H9 (cell line): ENCODE measurements at regions not wholly inside any gene's neighbourhood (a gene's known extent, or its start where the extent isn't known, plus 50 kb on each side); places are given as distances from the start of the nearest gene placed in this dataset.

Experiments
- DNase-seq: peaks from one replicate; pipeline ENCODE4 v3.0.0-alpha.2; 2017
- H2AFZ ChIP-seq: one replicate; pipeline ENCODE4 v1.6.1; 2013; ENCODE audit warnings: mild to moderate bottlenecking, low read length, control low read depth, moderate library complexity
- H2AK5ac ChIP-seq: 2 replicates; pipeline ENCODE4 v1.6.1; 2013; ENCODE audit warnings: low read length, control low read depth, mixed read lengths; ENCODE audit not compliant: insufficient read length
- H2BK120ac ChIP-seq: one replicate; pipeline ENCODE4 v1.6.1; 2013; ENCODE audit warnings: low read depth, mild to moderate bottlenecking, low read length, control low read depth, inconsistent platforms; ENCODE audit not compliant: poor library complexity, severe bottlenecking
- H2BK12ac ChIP-seq: 2 replicates; pipeline ENCODE4 v1.6.1; 2013; ENCODE audit warnings: low read length, control low read depth, mixed read lengths, low read depth; ENCODE audit not compliant: insufficient read length
- H2BK15ac ChIP-seq: 2 replicates; pipeline ENCODE4 v1.6.1; 2013; ENCODE audit warnings: low read depth, low read length, control low read depth
- H2BK20ac ChIP-seq: one replicate; pipeline ENCODE4 v1.6.1; 2013; ENCODE audit warnings: low read depth, mild to moderate bottlenecking, low read length, control low read depth, inconsistent platforms; ENCODE audit not compliant: poor library complexity, severe bottlenecking
- H2BK5ac ChIP-seq: 2 replicates; pipeline ENCODE4 v1.6.1; 2013; ENCODE audit warnings: low read length, control low read depth, mixed read lengths; ENCODE audit not compliant: insufficient read length
- H3K14ac ChIP-seq: 2 replicates; pipeline ENCODE4 v1.6.1; 2013; ENCODE audit warnings: low read length, control low read depth; ENCODE audit not compliant: insufficient read depth
- H3K18ac ChIP-seq: 2 replicates; pipeline ENCODE4 v1.6.1; 2013; ENCODE audit warnings: low read depth, mild to moderate bottlenecking, mixed read lengths, low read length, control low read depth; ENCODE audit not compliant: insufficient read length
- H3K23ac ChIP-seq: 2 replicates; pipeline ENCODE4 v1.6.1; 2013; ENCODE audit warnings: low read length, control low read depth, mixed read lengths, low read depth; ENCODE audit not compliant: insufficient read length
- H3K23me2 ChIP-seq: 2 replicates; pipeline ENCODE4 v1.6.1; 2013; ENCODE audit warnings: low read depth, mild to moderate bottlenecking, mixed read lengths, low read length, control low read depth; ENCODE audit not compliant: insufficient read length, poor library complexity, severe bottlenecking
- H3K27ac ChIP-seq: 2 replicates; pipeline ENCODE4 v1.5.1; 2013; ENCODE audit warnings: low read length, control low read depth, mixed read lengths, low read depth; ENCODE audit not compliant: insufficient read length
- H3K27me3 ChIP-seq: 2 replicates; pipeline ENCODE4 v1.6.1; 2013; ENCODE audit warnings: low read length, control low read depth, inconsistent platforms; ENCODE audit not compliant: insufficient read depth
- H3K4ac ChIP-seq: 2 replicates; pipeline ENCODE4 v1.6.1; 2013; ENCODE audit warnings: low read depth, mild to moderate bottlenecking, control low read depth, inconsistent platforms, low read length, moderate library complexity
- H3K4me1 ChIP-seq: 2 replicates; pipeline ENCODE4 v1.6.1; 2013; ENCODE audit warnings: low read length, control low read depth, inconsistent platforms; ENCODE audit not compliant: insufficient read depth
- H3K4me2 ChIP-seq: 2 replicates; pipeline ENCODE4 v1.6.1; 2013; ENCODE audit warnings: low read length, control low read depth, mixed read lengths; ENCODE audit not compliant: insufficient read length, insufficient read depth
- H3K56ac ChIP-seq: 2 replicates; pipeline ENCODE4 v1.6.1; 2013; ENCODE audit warnings: low read depth, mild to moderate bottlenecking, mixed read lengths, low read length, control low read depth; ENCODE audit not compliant: insufficient read length
- H3K79me1 ChIP-seq: 2 replicates; pipeline ENCODE4 v1.6.1; 2013; ENCODE audit warnings: low read depth, mild to moderate bottlenecking, moderate library complexity, low read length, control low read depth, inconsistent platforms; ENCODE audit not compliant: insufficient read depth, poor library complexity, severe bottlenecking
- H3K79me2 ChIP-seq: 2 replicates; pipeline ENCODE4 v1.6.1; 2013; ENCODE audit warnings: low read length, control low read depth, inconsistent platforms; ENCODE audit not compliant: insufficient read depth
- H3K9ac ChIP-seq: 2 replicates; pipeline ENCODE4 v1.6.1; 2013; ENCODE audit warnings: low read length, control low read depth, mixed read lengths; ENCODE audit not compliant: insufficient read length; ENCODE audit errors: extremely low read depth
- H3K9me3 ChIP-seq: one replicate; pipeline ENCODE4 v1.6.1; 2013; ENCODE audit warnings: low read depth, low read length, inconsistent platforms; ENCODE audit not compliant: control insufficient read depth
- H3T11ph ChIP-seq: one replicate; pipeline ENCODE4 v1.6.1; 2013; ENCODE audit warnings: mild to moderate bottlenecking, low read length, control low read depth, inconsistent platforms
- H4K20me1 ChIP-seq: one replicate; pipeline ENCODE4 v1.6.1; 2013; ENCODE audit not compliant: control insufficient read depth, insufficient read length, insufficient read depth
- H4K5ac ChIP-seq: 2 replicates; pipeline ENCODE4 v1.6.1; 2013; ENCODE audit warnings: low read depth, mild to moderate bottlenecking, mixed read lengths, low read length, control low read depth; ENCODE audit not compliant: insufficient read length
- H4K8ac ChIP-seq: replicated peaks from 2 replicates; pipeline ENCODE4 v1.6.1; 2013; ENCODE audit warnings: low read length, control low read depth, mixed read lengths, low read depth; ENCODE audit not compliant: insufficient read length
- H4K91ac ChIP-seq: 2 replicates; pipeline ENCODE4 v1.6.1; 2013; ENCODE audit warnings: low read depth, mild to moderate bottlenecking, moderate library complexity, mixed read lengths, low read length, control low read depth; ENCODE audit not compliant: insufficient read length
- H3K27ac Mint-ChIP-seq, 3 experiments: 2 replicates in 2 of 3; 3 replicates in 1 of 3; pipeline ENCODE4 v1.8.0; 2020 to 2021; ENCODE audit warnings: mixed read lengths in 3 of 3, mild to moderate bottlenecking in 1 of 3, moderate library complexity in 1 of 3
- H3K27me3 Mint-ChIP-seq: 2 replicates; pipeline ENCODE4 v1.8.0; 2021; ENCODE audit warnings: low read depth, mild to moderate bottlenecking, moderate library complexity, mixed read lengths
- H3K36me3 Mint-ChIP-seq, 3 experiments: 2 replicates in 2 of 3; 3 replicates in 1 of 3; pipeline ENCODE4 v1.8.0; 2020 to 2021; ENCODE audit warnings: low read depth in 3 of 3, mixed read lengths in 3 of 3; ENCODE audit not compliant: insufficient read depth in 1 of 3
- H3K4me1 Mint-ChIP-seq, 2 experiments: 2 replicates each; pipeline ENCODE4 v1.8.0; 2020; ENCODE audit warnings: mixed read lengths in 2 of 2
- H3K4me3 Mint-ChIP-seq, 2 experiments: 2 replicates in 1 of 2; 3 replicates in 1 of 2; pipeline ENCODE4 v1.8.0; 2020 to 2021; ENCODE audit warnings: mild to moderate bottlenecking in 2 of 2, mixed read lengths in 2 of 2, moderate library complexity in 1 of 2
- H3K9me3 Mint-ChIP-seq, 2 experiments: 2 replicates in 1 of 2; 3 replicates in 1 of 2; pipeline ENCODE4 v1.8.0; 2020; ENCODE audit warnings: mild to moderate bottlenecking in 2 of 2, mixed read lengths in 2 of 2, moderate library complexity in 1 of 2
- CTCF ChIP-seq: fragments of 200-600 bp; sonication (generic); conservative IDR thresholded peaks from 3 replicates; pipeline ENCODE4 v1.8.0; 2021; ENCODE audit warnings: antibody characterized with exemption, mild to moderate bottlenecking
- WGBS: extraction: QIAGEN DNeasy Blood & Tissue Kit; methylation state at CpG from one replicate; pipeline ENCODE4 v1.1.7; 2013; ENCODE audit warnings: missing lambda C conversion rate, low lambda C conversion rate, mixed read lengths; ENCODE audit not compliant: insufficient read length; ENCODE audit errors: extremely low coverage; 5-methylcytosine and 5-hydroxymethylcytosine counted together

- Histone ChIP-seq H3K56ac (no peak overlapping the region), H4K5ac (no peak overlapping the region), H2BK12ac (no peak overlapping the region), H2AK5ac (no peak overlapping the region), H2BK5ac (no peak overlapping the region), H3K4me2 (no peak overlapping the region), H3K23me2 (no peaks in the 10 kb centered on the region), H3K27ac (no peak overlapping the region), H3K4me1 (no peaks in the 10 kb centered on the region), H3K79me2 (no peaks in the 10 kb centered on the region), H2BK120ac (no peak overlapping the region), H4K8ac (no peak overlapping the region), H3K27me3 (no peaks in the 10 kb centered on the region), H3K14ac (no peak overlapping the region), H4K20me1 (no peaks in the 10 kb centered on the region), H2AFZ (no peak overlapping the region), H3T11ph (no peak overlapping the region), H3K4ac (no peak overlapping the region), H3K9me3 (no peaks in the 10 kb centered on the region), H4K91ac (no peak overlapping the region), H3K79me1 (no peaks in the 10 kb centered on the region), H3K9ac (no peak overlapping the region), H2BK20ac (no peak overlapping the region), H3K18ac (no peak overlapping the region), H3K23ac (no peak overlapping the region), H2BK15ac (no peak overlapping the region)
- no CpG with 5 or more reads among the region's 6 CpGs for WGBS
- peaks cover 0 to 6% (median 4%) of the 10 kb centered on the region in 3 experiments; a peak in 4 of 7 replicates for H3K36me3 Mint-ChIP-seq
- H3K27me3 Mint-ChIP-seq, result no peaks in the 10 kb centered on the region
- no peak overlapping the region for H3K4me3 Mint-ChIP-seq
- H3K27ac Mint-ChIP-seq, result no peak overlapping the region
- DNase-seq, result no peak
- H3K4me1 Mint-ChIP-seq, result peaks cover 0 to 10% of the 10 kb centered on the region in 2 experiments; a peak in 1 of 4 replicates
- peaks cover 11 to 13% of the 10 kb centered on the region in 2 experiments for H3K9me3 Mint-ChIP-seq
- TF ChIP-seq CTCF, result peak; percentile 26; the same call in 2 of the 3 replicates
Observed at GRCh38 chr3:6255229-6255628, 605.7 kb upstream of the GRM7 start.
